ENCODE measurements at regions not wholly inside any gene's neighbourhood (a gene's known extent, or its start where the extent isn't known, plus 50 kb on each side); places are given as distances from the start of the nearest gene placed in this dataset.

- no peak for DNase-seq (ENCODE audit: low read depth)
- TF ChIP-seq CTCF (conservative IDR thresholded peaks at IDR 0.05; ENCODE audit: low read depth, low read length), result no peak
- no peak overlapping the region for H3K4me3 ChIP-seq (ENCODE audit: low read depth, low read length)
Observed at GRCh38 chr12:69027411-69027881, 94.5 kb upstream of the CPM start.

- H3K4me3 ChIP-seq (ENCODE audit: low read depth, low read length), result no peak overlapping the region
- no peak for TF ChIP-seq CTCF (conservative IDR thresholded peaks at IDR 0.05; ENCODE audit: low read depth, low read length)
- DNase-seq (ENCODE audit: low read depth), result no peak
Observed at GRCh38 chr12:69028941-69029729, 96.2 kb upstream of the CPM start.

GRCh38 chr12:69030321-69030720 is 97.3 kb upstream of the CPM start:
- no peak overlapping the region for H3K4me3 ChIP-seq (ENCODE audit: low read depth, low read length)
- no peak for TF ChIP-seq CTCF (conservative IDR thresholded peaks at IDR 0.05; ENCODE audit: low read depth, low read length)
- no peak for DNase-seq (ENCODE audit: low read depth)

GRCh38 chr12:69036533-69036932 is 103.6 kb upstream of the CPM start:
- H3K4me3 ChIP-seq (ENCODE audit: low read depth, low read length), result no peak overlapping the region
- TF ChIP-seq CTCF (conservative IDR thresholded peaks at IDR 0.05; ENCODE audit: low read depth, low read length), result no peak
- DNase-seq (ENCODE audit: low read depth), result no peak

GRCh38 chr12:69036999-69037398 is 104.0 kb upstream of the CPM start:
- no peak for TF ChIP-seq CTCF (conservative IDR thresholded peaks at IDR 0.05; ENCODE audit: low read depth, low read length)

GRCh38 chr12:69039911-69040310 is 106.9 kb upstream of the CPM start:
- no peak for TF ChIP-seq CTCF (conservative IDR thresholded peaks at IDR 0.05; ENCODE audit: low read depth, low read length)
- DNase-seq (ENCODE audit: low read depth), result no peak
- no peak overlapping the region for H3K4me3 ChIP-seq (ENCODE audit: low read depth, low read length)

More at GRCh38 chr12:69036999-69037398, 104.0 kb upstream of the CPM start:
- no peak for DNase-seq (ENCODE audit: low read depth)
- H3K4me3 ChIP-seq (ENCODE audit: low read depth, low read length), result no peak overlapping the region

GRCh38 chr12:69042557-69042956 is 109.6 kb upstream of the CPM start:
- no peak for TF ChIP-seq CTCF (conservative IDR thresholded peaks at IDR 0.05; ENCODE audit: low read depth, low read length)
- DNase-seq (ENCODE audit: low read depth), result no peak
- H3K4me3 ChIP-seq (ENCODE audit: low read depth, low read length), result no peak overlapping the region
